ENCODE measurements at regions not wholly inside any gene's neighbourhood (a gene's known extent, or its start where the extent isn't known, plus 50 kb on each side); places are given as distances from the start of the nearest gene placed in this dataset.
A peak's percentile ranks its signal among the peaks of the same experiment; 100 is the strongest.

- Histone ChIP-seq H3K4me1 (peaks cover 0 to 6% of the 10 kb centered on the region in 2 donors), H3K36me3 (no peaks in the 10 kb centered on the region), H3K27me3 (peaks cover 0 to 51% of the 10 kb centered on the region in 2 donors), H3K27ac (peak overlapping the region; percentile 55), H3K9me3 (no peaks in the 10 kb centered on the region), H3K4me3 (no peak overlapping the region)
- intact Hi-C loops (cut with DNase I; ENCODE audit: low total_unique reads): no loop called here
- DNase-seq (ENCODE audit: low spot score in 2 of 2): no peak
- TF ChIP-seq POLR2A (IDR thresholded peaks at IDR 0.05) (no peak), POLR2AphosphoS5 (IDR thresholded peaks at IDR 0.05) (no peak), CTCF (IDR thresholded peaks at IDR 0.05) (no peak)
Observed at GRCh38 chrX:39894683-39895082, 203.1 kb downstream of the BCOR start.

GRCh38 chrX:39895218-39896110 is 202.3 kb downstream of the BCOR start:
- H3K36me3 ChIP-seq: no peaks in the 10 kb centered on the region
- no peaks in the 10 kb centered on the region for H3K9me3 ChIP-seq
- no peak overlapping the region for H3K4me3 ChIP-seq
- DNase-seq (ENCODE audit: low spot score in 2 of 2): peak in 1 of 2 donors; percentile 55
- H3K27me3 ChIP-seq: peaks cover 0 to 47% of the 10 kb centered on the region in 2 donors
- H3K4me1 ChIP-seq: peaks cover 0 to 6% of the 10 kb centered on the region in 2 donors
- TF ChIP-seq CTCF (IDR thresholded peaks at IDR 0.05) (no peak), POLR2A (IDR thresholded peaks at IDR 0.05) (no peak), POLR2AphosphoS5 (IDR thresholded peaks at IDR 0.05) (no peak)
- H3K27ac ChIP-seq: peak overlapping the region; percentile 55
- intact Hi-C loops (cut with DNase I; ENCODE audit: low total_unique reads): no loop called here

- no peaks in the 10 kb centered on the region for H3K9me3 ChIP-seq
- peaks cover 0 to 48% of the 10 kb centered on the region in 2 donors for H3K27me3 ChIP-seq
- TF ChIP-seq POLR2A (IDR thresholded peaks at IDR 0.05) (no peak), POLR2AphosphoS5 (IDR thresholded peaks at IDR 0.05) (no peak), CTCF (IDR thresholded peaks at IDR 0.05) (no peak)
- peaks cover 0 to 6% of the 10 kb centered on the region in 2 donors for H3K4me1 ChIP-seq
- no peak overlapping the region for H3K4me3 ChIP-seq
- intact Hi-C loops (cut with DNase I; ENCODE audit: low total_unique reads): no loop called here
- peak in 1 of 2 donors; percentile 78 for DNase-seq (ENCODE audit: low spot score in 2 of 2)
- no peaks in the 10 kb centered on the region for H3K36me3 ChIP-seq
- H3K27ac ChIP-seq: peak overlapping the region; percentile 49 to 55
Observed at GRCh38 chrX:39896951-39897740, 200.6 kb downstream of the BCOR start.

GRCh38 chrX:39897741-39898097 is 200.0 kb downstream of the BCOR start:
- Histone ChIP-seq H3K36me3 (no peaks in the 10 kb centered on the region), H3K4me3 (no peak overlapping the region), H3K27me3 (peaks cover 0 to 53% of the 10 kb centered on the region in 2 donors), H3K4me1 (peaks cover 0 to 6% of the 10 kb centered on the region in 2 donors), H3K9me3 (no peaks in the 10 kb centered on the region), H3K27ac (peak overlapping the region; percentile 49 to 55)
- no peak for DNase-seq (ENCODE audit: low spot score in 2 of 2)
- TF ChIP-seq POLR2A (IDR thresholded peaks at IDR 0.05) (no peak), CTCF (IDR thresholded peaks at IDR 0.05) (no peak)
- intact Hi-C loops (cut with DNase I; ENCODE audit: low total_unique reads): no loop called here

GRCh38 chrX:39898147-39898546 is 199.6 kb downstream of the BCOR start:
- intact Hi-C loops (cut with DNase I; ENCODE audit: low total_unique reads): no loop called here
- H3K27me3 ChIP-seq: peaks cover 0 to 53% of the 10 kb centered on the region in 2 donors
- H3K4me3 ChIP-seq: no peak overlapping the region
- H3K4me1 ChIP-seq: peaks cover 0 to 6% of the 10 kb centered on the region in 2 donors
- H3K9me3 ChIP-seq: no peaks in the 10 kb centered on the region
- peak overlapping the region; percentile 49 to 55 for H3K27ac ChIP-seq
- H3K36me3 ChIP-seq: no peaks in the 10 kb centered on the region
- no peak for TF ChIP-seq CTCF (IDR thresholded peaks at IDR 0.05)
- TF ChIP-seq POLR2AphosphoS5 (IDR thresholded peaks at IDR 0.05): no peak
- TF ChIP-seq POLR2A (IDR thresholded peaks at IDR 0.05): no peak
- no peak for DNase-seq (ENCODE audit: low spot score in 2 of 2)
